ENCODE measurements at regions not wholly inside any gene's neighbourhood (a gene's known extent, or its start where the extent isn't known, plus 50 kb on each side); places are given as distances from the start of the nearest gene placed in this dataset.

DNA sequence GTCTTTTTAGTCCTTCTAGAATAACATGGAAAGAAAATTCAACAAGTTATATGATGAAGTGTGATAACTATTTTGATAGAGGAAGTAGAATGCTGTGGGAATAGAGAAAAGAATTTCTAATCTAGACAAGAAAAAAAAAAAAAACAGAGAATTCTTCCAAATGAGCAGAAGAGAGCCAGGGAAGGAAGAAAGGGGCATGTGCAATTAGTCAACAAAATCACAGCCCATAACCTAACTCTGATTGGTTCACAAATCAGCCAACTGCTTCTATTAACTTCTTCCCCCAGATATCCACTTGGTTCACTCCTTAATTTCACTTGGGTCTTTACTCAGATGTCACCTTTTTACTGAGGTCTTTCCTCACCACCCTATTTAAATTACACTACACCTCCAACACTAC is 69.5 kb downstream of the BTG1 start (continued):
- TF ChIP-seq, protein P1, sequence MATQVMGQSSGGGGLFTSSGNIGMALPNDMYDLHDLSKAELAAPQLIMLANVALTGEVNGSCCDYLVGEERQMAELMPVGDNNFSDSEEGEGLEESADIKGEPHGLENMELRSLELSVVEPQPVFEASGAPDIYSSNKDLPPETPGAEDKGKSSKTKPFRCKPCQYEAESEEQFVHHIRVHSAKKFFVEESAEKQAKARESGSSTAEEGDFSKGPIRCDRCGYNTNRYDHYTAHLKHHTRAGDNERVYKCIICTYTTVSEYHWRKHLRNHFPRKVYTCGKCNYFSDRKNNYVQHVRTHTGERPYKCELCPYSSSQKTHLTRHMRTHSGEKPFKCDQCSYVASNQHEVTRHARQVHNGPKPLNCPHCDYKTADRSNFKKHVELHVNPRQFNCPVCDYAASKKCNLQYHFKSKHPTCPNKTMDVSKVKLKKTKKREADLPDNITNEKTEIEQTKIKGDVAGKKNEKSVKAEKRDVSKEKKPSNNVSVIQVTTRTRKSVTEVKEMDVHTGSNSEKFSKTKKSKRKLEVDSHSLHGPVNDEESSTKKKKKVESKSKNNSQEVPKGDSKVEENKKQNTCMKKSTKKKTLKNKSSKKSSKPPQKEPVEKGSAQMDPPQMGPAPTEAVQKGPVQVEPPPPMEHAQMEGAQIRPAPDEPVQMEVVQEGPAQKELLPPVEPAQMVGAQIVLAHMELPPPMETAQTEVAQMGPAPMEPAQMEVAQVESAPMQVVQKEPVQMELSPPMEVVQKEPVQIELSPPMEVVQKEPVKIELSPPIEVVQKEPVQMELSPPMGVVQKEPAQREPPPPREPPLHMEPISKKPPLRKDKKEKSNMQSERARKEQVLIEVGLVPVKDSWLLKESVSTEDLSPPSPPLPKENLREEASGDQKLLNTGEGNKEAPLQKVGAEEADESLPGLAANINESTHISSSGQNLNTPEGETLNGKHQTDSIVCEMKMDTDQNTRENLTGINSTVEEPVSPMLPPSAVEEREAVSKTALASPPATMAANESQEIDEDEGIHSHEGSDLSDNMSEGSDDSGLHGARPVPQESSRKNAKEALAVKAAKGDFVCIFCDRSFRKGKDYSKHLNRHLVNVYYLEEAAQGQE (IDR thresholded peaks at IDR 0.05): no peak
- TF ChIP-seq FOXA1 (IDR thresholded peaks at IDR 0.05) (no peak), RXRA (IDR thresholded peaks at IDR 0.05) (no peak), SP1 (IDR thresholded peaks at IDR 0.05) (no peak)

DNA sequence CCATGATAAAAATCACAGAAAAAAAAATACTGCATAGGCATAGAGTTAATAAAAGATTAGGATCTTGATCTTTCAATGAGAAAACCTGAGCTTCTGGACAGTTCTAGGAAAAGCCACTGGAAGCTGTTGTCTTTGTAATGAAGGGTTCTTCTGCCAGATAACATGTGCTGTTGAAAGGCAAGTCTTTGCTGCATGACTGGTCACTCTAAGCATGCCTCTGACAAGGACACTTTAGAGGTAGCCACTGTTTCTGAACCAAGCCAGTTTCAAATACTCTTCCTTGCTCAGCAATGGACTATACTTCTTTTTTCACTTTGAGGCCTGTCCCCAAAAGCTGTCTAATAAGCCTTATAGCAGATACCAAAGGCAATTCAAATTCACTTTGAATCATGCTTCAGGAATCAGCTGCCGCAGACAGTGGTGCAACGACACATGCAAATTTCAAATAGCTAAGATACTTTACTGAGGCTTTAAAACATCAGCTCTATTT is 70.2 kb downstream of the BTG1 start:
- no peak for TF ChIP-seq TAF1 (conservative IDR thresholded peaks at IDR 0.05)
- TF ChIP-seq FOXA1 (IDR thresholded peaks at IDR 0.05): no peak
- no peak for TF ChIP-seq SP1 (IDR thresholded peaks at IDR 0.05)
- no peak for TF ChIP-seq JUND (IDR thresholded peaks at IDR 0.05)
- no peak for TF ChIP-seq HNF4G (IDR thresholded peaks at IDR 0.05)
- TF ChIP-seq GABPA (IDR thresholded peaks at IDR 0.05 in 1 of 2, conservative IDR thresholded peaks at IDR 0.05 in 1 of 2): no peak
- no peak for TF ChIP-seq YY1 (IDR thresholded peaks at IDR 0.05)
- TF ChIP-seq, protein P2, sequence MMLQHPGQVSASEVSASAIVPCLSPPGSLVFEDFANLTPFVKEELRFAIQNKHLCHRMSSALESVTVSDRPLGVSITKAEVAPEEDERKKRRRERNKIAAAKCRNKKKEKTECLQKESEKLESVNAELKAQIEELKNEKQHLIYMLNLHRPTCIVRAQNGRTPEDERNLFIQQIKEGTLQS (IDR thresholded peaks at IDR 0.05): no peak
- no peak for TF ChIP-seq RAD21 (IDR thresholded peaks at IDR 0.05)
- TF ChIP-seq, protein P1 (IDR thresholded peaks at IDR 0.05): no peak
- no peak for TF ChIP-seq FOXA2 (IDR thresholded peaks at IDR 0.05)
- TF ChIP-seq NR2F2 (IDR thresholded peaks at IDR 0.05): no peak
- TF ChIP-seq, protein P3, sequence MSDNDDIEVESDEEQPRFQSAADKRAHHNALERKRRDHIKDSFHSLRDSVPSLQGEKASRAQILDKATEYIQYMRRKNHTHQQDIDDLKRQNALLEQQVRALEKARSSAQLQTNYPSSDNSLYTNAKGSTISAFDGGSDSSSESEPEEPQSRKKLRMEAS (IDR thresholded peaks at IDR 0.05): no peak
- no peak for TF ChIP-seq HNF4A (conservative IDR thresholded peaks at IDR 0.05)
- TF ChIP-seq EGR1 (IDR thresholded peaks at IDR 0.05; ENCODE audit: low read depth in 2 of 2): no peak
- TF ChIP-seq, protein P4, sequence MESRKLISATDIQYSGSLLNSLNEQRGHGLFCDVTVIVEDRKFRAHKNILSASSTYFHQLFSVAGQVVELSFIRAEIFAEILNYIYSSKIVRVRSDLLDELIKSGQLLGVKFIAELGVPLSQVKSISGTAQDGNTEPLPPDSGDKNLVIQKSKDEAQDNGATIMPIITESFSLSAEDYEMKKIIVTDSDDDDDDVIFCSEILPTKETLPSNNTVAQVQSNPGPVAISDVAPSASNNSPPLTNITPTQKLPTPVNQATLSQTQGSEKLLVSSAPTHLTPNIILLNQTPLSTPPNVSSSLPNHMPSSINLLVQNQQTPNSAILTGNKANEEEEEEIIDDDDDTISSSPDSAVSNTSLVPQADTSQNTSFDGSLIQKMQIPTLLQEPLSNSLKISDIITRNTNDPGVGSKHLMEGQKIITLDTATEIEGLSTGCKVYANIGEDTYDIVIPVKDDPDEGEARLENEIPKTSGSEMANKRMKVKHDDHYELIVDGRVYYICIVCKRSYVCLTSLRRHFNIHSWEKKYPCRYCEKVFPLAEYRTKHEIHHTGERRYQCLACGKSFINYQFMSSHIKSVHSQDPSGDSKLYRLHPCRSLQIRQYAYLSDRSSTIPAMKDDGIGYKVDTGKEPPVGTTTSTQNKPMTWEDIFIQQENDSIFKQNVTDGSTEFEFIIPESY (IDR thresholded peaks at IDR 0.05): no peak
- TF ChIP-seq, protein P5, sequence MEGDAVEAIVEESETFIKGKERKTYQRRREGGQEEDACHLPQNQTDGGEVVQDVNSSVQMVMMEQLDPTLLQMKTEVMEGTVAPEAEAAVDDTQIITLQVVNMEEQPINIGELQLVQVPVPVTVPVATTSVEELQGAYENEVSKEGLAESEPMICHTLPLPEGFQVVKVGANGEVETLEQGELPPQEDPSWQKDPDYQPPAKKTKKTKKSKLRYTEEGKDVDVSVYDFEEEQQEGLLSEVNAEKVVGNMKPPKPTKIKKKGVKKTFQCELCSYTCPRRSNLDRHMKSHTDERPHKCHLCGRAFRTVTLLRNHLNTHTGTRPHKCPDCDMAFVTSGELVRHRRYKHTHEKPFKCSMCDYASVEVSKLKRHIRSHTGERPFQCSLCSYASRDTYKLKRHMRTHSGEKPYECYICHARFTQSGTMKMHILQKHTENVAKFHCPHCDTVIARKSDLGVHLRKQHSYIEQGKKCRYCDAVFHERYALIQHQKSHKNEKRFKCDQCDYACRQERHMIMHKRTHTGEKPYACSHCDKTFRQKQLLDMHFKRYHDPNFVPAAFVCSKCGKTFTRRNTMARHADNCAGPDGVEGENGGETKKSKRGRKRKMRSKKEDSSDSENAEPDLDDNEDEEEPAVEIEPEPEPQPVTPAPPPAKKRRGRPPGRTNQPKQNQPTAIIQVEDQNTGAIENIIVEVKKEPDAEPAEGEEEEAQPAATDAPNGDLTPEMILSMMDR (IDR thresholded peaks at IDR 0.05; ENCODE audit: low read depth, low read length, missing input control): no peak
- TF ChIP-seq RXRA (IDR thresholded peaks at IDR 0.05): no peak
- DNase-seq (ENCODE audit: low spot score): no peak

More for the DNA sequence above, 70.2 kb downstream of the BTG1 start:
- Histone ChIP-seq H3K27ac (ENCODE audit: low read depth in 1 of 2, low read length in 2 of 2) (no peak overlapping the region), H3K4me1 (ENCODE audit: control insufficient read depth in 4 of 4, insufficient read depth in 4 of 4, low read length in 3 of 4) (peaks cover 4 to 11% (median 5%) of the 10 kb centered on the region in 4 donors), H3K27me3 (ENCODE audit: control insufficient read depth in 4 of 4, insufficient read depth in 4 of 4, low read length in 3 of 4) (no peaks in the 10 kb centered on the region), H3K36me3 (ENCODE audit: control insufficient read depth in 4 of 4, insufficient read depth in 3 of 4, low read depth in 1 of 4, low read length in 3 of 4) (peaks cover 0 to 1% (median 0%) of the 10 kb centered on the region in 4 donors), H3K9ac (ENCODE audit: low read depth in 1 of 2, low read length in 2 of 2) (no peak overlapping the region), H3K4me3 (ENCODE audit: low read depth in 1 of 3, low read length in 3 of 3) (no peak overlapping the region), H3K9me3 (ENCODE audit: control insufficient read depth in 4 of 4, low read length in 3 of 4) (no peaks in the 10 kb centered on the region)
- 93% methylated on average over 2 of the region's 2 CpGs for WGBS

All from liver (tissue), 8 donors.